ENCODE measurements at regions not wholly inside any gene's neighbourhood (a gene's known extent, or its start where the extent isn't known, plus 50 kb on each side); places are given as distances from the start of the nearest gene placed in this dataset.

DNA sequence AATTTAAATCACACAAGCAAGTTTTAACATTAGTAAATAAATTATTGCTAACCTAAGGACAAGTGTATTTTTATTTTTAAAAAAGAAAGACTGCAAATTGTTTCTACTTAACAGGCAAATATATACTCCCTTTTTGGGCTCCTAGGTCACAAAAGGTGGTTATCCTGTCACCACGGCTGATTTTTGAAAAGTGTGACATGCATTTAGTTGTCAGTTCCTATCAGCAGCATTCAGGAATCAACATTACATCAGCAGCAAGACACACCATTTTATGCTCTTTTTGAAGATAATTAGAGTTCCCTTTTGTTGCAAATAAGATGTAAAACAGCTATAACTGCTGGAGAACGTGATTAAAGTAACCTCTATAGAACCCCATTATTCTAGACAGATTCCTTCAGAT lies 357.5 kb upstream of the TMCO5A start:
- TF ChIP-seq CTCF (IDR thresholded peaks at IDR 0.05; ENCODE audit: borderline replicate concordance, extremely low read depth, low read length, poor library complexity, severe bottlenecking) (no peak), EZH2 (IDR thresholded peaks at IDR 0.05; ENCODE audit: borderline replicate concordance, low read depth, low read length, severe bottlenecking) (no peak)
